Fibroblast of lung (primary cell): ENCODE measurements at regions not wholly inside any gene's neighbourhood (a gene's known extent, or its start where the extent isn't known, plus 50 kb on each side); places are given as distances from the start of the nearest gene placed in this dataset.

Experiments
- DNase-seq, 2 donors: peaks; one replicate each; pipeline versions ENCODE4 v3.0.0 to v3.0.0-alpha.2; 2010; ENCODE audit warnings: low read depth in 2 of 2
- H2AFZ ChIP-seq: 2 replicates; pipeline ENCODE4 v1.5.1; 2012; ENCODE audit warnings: low read length, control low read depth, inconsistent platforms
- H3K27ac ChIP-seq: 2 replicates; pipeline ENCODE4 v1.5.1; 2011; ENCODE audit warnings: low read length, control low read depth; ENCODE audit not compliant: insufficient read depth
- H3K27me3 ChIP-seq: 2 replicates; pipeline ENCODE4 v1.5.1; 2011; ENCODE audit warnings: mild to moderate bottlenecking, low read length; ENCODE audit not compliant: control insufficient read depth, insufficient read depth
- H3K36me3 ChIP-seq: 2 replicates; pipeline ENCODE4 v1.5.1; 2011; ENCODE audit warnings: low read length; ENCODE audit not compliant: control insufficient read depth, insufficient read depth
- H3K4me1 ChIP-seq: 2 replicates; pipeline ENCODE4 v1.5.1; 2011; ENCODE audit warnings: low read length; ENCODE audit not compliant: control insufficient read depth, insufficient read depth; ENCODE audit errors: extremely low read depth
- H3K4me2 ChIP-seq: 2 replicates; pipeline ENCODE4 v1.5.1; 2011; ENCODE audit warnings: low read length, control low read depth; ENCODE audit not compliant: insufficient read depth; ENCODE audit errors: extremely low read depth
- H3K4me3 ChIP-seq, 4 experiments: fragments of 200-600 bp in 1 of 4; sonication (generic) in 1 of 4; replicated peaks in 1 of 4; 2 replicates each; pipeline ENCODE4 v1.5.1; 2011 to 2016; ENCODE audit warnings: low read length in 4 of 4, low read depth in 3 of 4, mild to moderate bottlenecking in 3 of 4, control low read depth in 2 of 4, inconsistent platforms in 1 of 4, mixed read lengths in 1 of 4; ENCODE audit not compliant: insufficient read depth in 1 of 4; ENCODE audit errors: control extremely low read depth in 1 of 4
- H3K79me2 ChIP-seq: 2 replicates; pipeline ENCODE4 v1.5.1; 2012; ENCODE audit warnings: mild to moderate bottlenecking, low read length, inconsistent platforms; ENCODE audit not compliant: control insufficient read depth, insufficient read depth
- H3K9ac ChIP-seq: 2 replicates; pipeline ENCODE4 v1.5.1; 2011; ENCODE audit warnings: mild to moderate bottlenecking, low read length, control low read depth; ENCODE audit not compliant: insufficient read depth
- H3K9me3 ChIP-seq: 2 replicates; pipeline ENCODE4 v1.5.1; 2012; ENCODE audit warnings: low read depth, low read length; ENCODE audit not compliant: control insufficient read depth, insufficient read depth
- H4K20me1 ChIP-seq: 2 replicates; pipeline ENCODE4 v1.5.1; 2011; ENCODE audit warnings: low read length; ENCODE audit not compliant: control insufficient read depth, insufficient read depth; ENCODE audit errors: extremely low read depth
- CTCF ChIP-seq, 2 donors: IDR thresholded peaks in 1 of 2; conservative IDR thresholded peaks in 1 of 2; 1 replicate in 1 of 2; 2 replicates in 1 of 2; pipeline ENCODE4 v1.5.1; 2011 to 2012; ENCODE audit warnings: low read length in 2 of 2, control low read depth in 1 of 2, inconsistent platforms in 1 of 2, low read depth in 1 of 2, mild to moderate bottlenecking in 1 of 2
- EZH2 ChIP-seq: IDR thresholded peaks from 2 replicates; pipeline ENCODE4 v1.5.1; 2012; ENCODE audit warnings: low read length, control low read depth, mild to moderate bottlenecking; ENCODE audit errors: missing control alignments

DNA sequence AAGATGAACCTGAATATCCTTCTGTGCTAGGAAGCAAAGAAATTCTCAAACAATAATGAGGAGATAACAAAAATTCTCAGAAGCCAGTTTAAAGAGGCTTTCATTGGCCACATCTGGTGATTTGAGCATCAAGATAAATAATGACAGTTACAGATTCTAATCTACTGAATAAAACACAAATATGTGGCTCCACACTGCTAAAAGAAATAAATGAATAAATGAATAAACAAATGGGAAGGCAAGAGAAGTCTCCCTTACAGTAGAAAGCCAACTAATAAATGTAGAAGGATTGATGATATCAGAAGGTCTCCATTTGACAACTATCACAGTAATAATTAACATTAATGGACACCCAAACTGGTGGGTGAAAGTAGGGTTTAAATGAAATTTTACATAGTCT is 54.6 kb upstream of the ADAM23 start:
- Histone ChIP-seq H4K20me1 (no peaks in the 10 kb centered on the region), H3K9me3 (no peaks in the 10 kb centered on the region), H3K36me3 (no peaks in the 10 kb centered on the region), H3K4me1 (no peaks in the 10 kb centered on the region), H3K4me3 (no peak overlapping the region), H2AFZ (no peak overlapping the region), H3K27me3 (no peaks in the 10 kb centered on the region), H3K27ac (no peak overlapping the region), H3K9ac (no peak overlapping the region), H3K4me2 (no peak overlapping the region), H3K79me2 (no peaks in the 10 kb centered on the region)
- DNase-seq: no peak
- no peak for TF ChIP-seq EZH2
- TF ChIP-seq CTCF (conservative IDR thresholded peaks at IDR 0.05 in 1 of 2, IDR thresholded peaks at IDR 0.05 in 1 of 2; ENCODE audit: low read depth in 1 of 2, low read length in 2 of 2): no peak

- H3K4me2 ChIP-seq: no peak overlapping the region
- no peak overlapping the region for H2AFZ ChIP-seq
- no peak overlapping the region for H3K9ac ChIP-seq
- H3K79me2 ChIP-seq: no peaks in the 10 kb centered on the region
- no peak overlapping the region for H3K27ac ChIP-seq
- H4K20me1 ChIP-seq: no peaks in the 10 kb centered on the region
- H3K27me3 ChIP-seq: no peaks in the 10 kb centered on the region
- no peak for DNase-seq
- H3K36me3 ChIP-seq: no peaks in the 10 kb centered on the region
- H3K4me3 ChIP-seq: no peak overlapping the region
- no peaks in the 10 kb centered on the region for H3K4me1 ChIP-seq
- no peak for TF ChIP-seq CTCF (conservative IDR thresholded peaks at IDR 0.05 in 1 of 2, IDR thresholded peaks at IDR 0.05 in 1 of 2; ENCODE audit: low read depth in 1 of 2, low read length in 2 of 2)
- TF ChIP-seq EZH2: no peak
- no peaks in the 10 kb centered on the region for H3K9me3 ChIP-seq
Measured at GRCh38 chr2:206389164-206389563, 54.2 kb upstream of the ADAM23 start.

GRCh38 chr2:206390181-206390580 is 53.2 kb upstream of the ADAM23 start:
- H3K4me1 ChIP-seq: no peaks in the 10 kb centered on the region
- TF ChIP-seq CTCF (conservative IDR thresholded peaks at IDR 0.05 in 1 of 2, IDR thresholded peaks at IDR 0.05 in 1 of 2; ENCODE audit: low read depth in 1 of 2, low read length in 2 of 2) (no peak), EZH2 (no peak)
- H3K9ac ChIP-seq: no peak overlapping the region
- H4K20me1 ChIP-seq: no peaks in the 10 kb centered on the region
- H3K27me3 ChIP-seq: no peaks in the 10 kb centered on the region
- DNase-seq: no peak
- no peak overlapping the region for H2AFZ ChIP-seq
- H3K9me3 ChIP-seq: no peaks in the 10 kb centered on the region
- no peaks in the 10 kb centered on the region for H3K36me3 ChIP-seq
- H3K79me2 ChIP-seq: no peaks in the 10 kb centered on the region
- H3K4me2 ChIP-seq: no peak overlapping the region
- H3K27ac ChIP-seq: no peak overlapping the region
- no peak overlapping the region for H3K4me3 ChIP-seq
